CD4-positive, alpha-beta T cell (primary cell): ENCODE measurements at regions not wholly inside any gene's neighbourhood (a gene's known extent, or its start where the extent isn't known, plus 50 kb on each side); places are given as distances from the start of the nearest gene placed in this dataset.
"Not testable (repeated sequence)": the region's sequence is repeated elsewhere in the genome, so short reads cannot be mapped to it uniquely, and the experiment has no call there.

Experiments used
- ATAC-seq: fragments of 200-7000 bp; cut with Tn5 transposase; one replicate; pipeline ENCODE4 v1.10.0; 2022; ENCODE audit warnings: mild to moderate bottlenecking; ENCODE audit not compliant: poor library complexity
- CTCF ChIA-PET: fragments of 350-600 bp; sonication (Branson Sonifier 250); formaldehyde crosslinking; loops from one replicate; lab custom pipeline; 2021; ENCODE audit warnings: antibody characterized with exemption, inconsistent platforms; lab: Charles Lee
- POLR2A ChIA-PET: fragments of 350-600 bp; sonication (Branson Sonifier 250); formaldehyde crosslinking; loops from one replicate; lab custom pipeline; 2021; ENCODE audit warnings: antibody characterized with exemption, inconsistent platforms; lab: Charles Lee
- DNase-seq, 14 experiments: peaks; one replicate each; pipeline ENCODE4 v3.0.0-alpha.2; 2013 to 2020; ENCODE audit warnings: mixed read lengths in 2 of 14
- H3K27ac ChIP-seq, 2 donors: one replicate each; pipeline versions ENCODE4 v1.5.1 to v1.7.0; 2013; ENCODE audit warnings: low read length in 2 of 2, low read depth in 1 of 2, mild to moderate bottlenecking in 1 of 2
- H3K27me3 ChIP-seq, 2 experiments: 1 replicate in 1 of 2; 2 replicates in 1 of 2; pipeline versions ENCODE4 v1.6.1 to v1.7.0; 2013; ENCODE audit warnings: low read length in 2 of 2, control low read depth in 1 of 2, mild to moderate bottlenecking in 1 of 2, moderate library complexity in 1 of 2; ENCODE audit not compliant: insufficient read depth in 2 of 2, control insufficient read depth in 1 of 2
- H3K36me3 ChIP-seq: one replicate; pipeline ENCODE4 v1.6.1; 2013; ENCODE audit warnings: low read length, control low read depth; ENCODE audit not compliant: insufficient read depth
- H3K4me1 ChIP-seq: one replicate; pipeline ENCODE4 v1.6.1; 2013; ENCODE audit warnings: low read length, control low read depth; ENCODE audit not compliant: insufficient read depth
- H3K4me3 ChIP-seq: one replicate; pipeline ENCODE4 v1.5.1; 2013; ENCODE audit warnings: mild to moderate bottlenecking, low read length, moderate library complexity
- H3K9me3 ChIP-seq, 2 experiments: 1 replicate in 1 of 2; 2 replicates in 1 of 2; pipeline versions ENCODE4 v1.6.1 to v1.7.0; 2013; ENCODE audit warnings: low read length in 2 of 2, mild to moderate bottlenecking in 2 of 2, control low read depth in 1 of 2, moderate library complexity in 1 of 2; ENCODE audit not compliant: control insufficient read depth in 1 of 2, insufficient read depth in 1 of 2
- H3K27ac Mint-ChIP-seq: one replicate; pipeline ENCODE4 v1.8.0; 2020; ENCODE audit warnings: mixed read lengths
- H3K27me3 Mint-ChIP-seq: one replicate; pipeline ENCODE4 v1.8.0; 2021; ENCODE audit warnings: mixed read lengths
- H3K36me3 Mint-ChIP-seq: one replicate; pipeline ENCODE4 v1.8.0; 2021; ENCODE audit warnings: low read depth, mixed read lengths
- H3K4me1 Mint-ChIP-seq: one replicate; pipeline ENCODE4 v1.8.0; 2021; ENCODE audit warnings: low read depth, mixed read lengths
- H3K4me3 Mint-ChIP-seq: one replicate; pipeline ENCODE4 v1.8.0; 2020; ENCODE audit warnings: mild to moderate bottlenecking, mixed read lengths
- H3K9me3 Mint-ChIP-seq: one replicate; pipeline ENCODE4 v1.8.0; 2020; ENCODE audit warnings: mixed read lengths
- intact Hi-C, 2 experiments: fragments of 100-400 bp; cut with DNase I in 1 of 2; cut with micrococcal nuclease in 1 of 2; formaldehyde crosslinking; loops; one replicate each; pipeline versions ENCODE4 v1.15.1 to v1.9.0; 2023 to 2025; cut with DNase I, micrococcal nuclease

- H3K36me3 ChIP-seq, H3K27me3 Mint-ChIP-seq, H3K9me3 ChIP-seq, H3K4me1 ChIP-seq, H3K27me3 ChIP-seq, H3K9me3 Mint-ChIP-seq, H3K4me3 Mint-ChIP-seq, POLR2A ChIA-PET, H3K27ac ChIP-seq, H3K36me3 Mint-ChIP-seq, H3K4me3 ChIP-seq, intact Hi-C loops, CTCF ChIA-PET, DNase-seq, ATAC-seq, H3K27ac Mint-ChIP-seq, H3K4me1 Mint-ChIP-seq: not testable (repeated sequence)
Measured at GRCh38 chr15:20473465-20473864, 68.1 kb downstream of the GOLGA6L6 start.

- H3K4me1 Mint-ChIP-seq, H3K27ac ChIP-seq, H3K9me3 ChIP-seq, CTCF ChIA-PET, H3K27me3 Mint-ChIP-seq, ATAC-seq, H3K36me3 Mint-ChIP-seq, H3K4me3 ChIP-seq, H3K27me3 ChIP-seq, H3K9me3 Mint-ChIP-seq, DNase-seq, POLR2A ChIA-PET, H3K4me1 ChIP-seq, H3K36me3 ChIP-seq, H3K27ac Mint-ChIP-seq, intact Hi-C loops, H3K4me3 Mint-ChIP-seq: not testable (repeated sequence)
Measured at GRCh38 chr15:20472983-20473382, 68.6 kb downstream of the GOLGA6L6 start.

DNA sequence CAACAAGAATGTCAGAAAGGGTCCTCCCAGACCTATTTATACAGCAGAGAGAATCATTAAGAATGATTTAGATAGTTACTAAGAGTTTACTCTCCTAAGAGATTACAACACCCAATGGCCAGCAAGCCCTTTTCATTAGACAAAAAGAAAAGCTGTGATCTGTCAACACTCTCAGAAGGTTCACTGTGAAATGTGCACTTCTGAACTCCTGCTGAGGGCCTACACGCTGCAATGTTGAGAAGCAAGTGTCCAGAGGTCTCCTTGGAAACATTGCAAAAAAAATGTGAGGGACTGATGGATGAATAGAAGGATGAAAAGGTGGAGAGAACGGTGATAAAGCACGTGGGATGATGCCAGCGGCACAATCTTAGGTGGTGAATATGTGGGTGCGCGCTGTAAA is 70.8 kb downstream of the GOLGA6L6 start:
- H3K27ac ChIP-seq, H3K36me3 Mint-ChIP-seq, POLR2A ChIA-PET, ATAC-seq, H3K4me1 Mint-ChIP-seq, intact Hi-C loops, H3K27ac Mint-ChIP-seq, H3K4me1 ChIP-seq, H3K4me3 ChIP-seq, H3K4me3 Mint-ChIP-seq, DNase-seq, CTCF ChIA-PET, H3K27me3 Mint-ChIP-seq, H3K9me3 Mint-ChIP-seq, H3K36me3 ChIP-seq, H3K27me3 ChIP-seq, H3K9me3 ChIP-seq: not testable (repeated sequence)

GRCh38 chr15:20441138-20441537 is 100.5 kb downstream of the GOLGA6L6 start:
- H3K27ac ChIP-seq, H3K9me3 Mint-ChIP-seq, H3K4me3 Mint-ChIP-seq, H3K27me3 ChIP-seq, H3K9me3 ChIP-seq, H3K36me3 Mint-ChIP-seq, DNase-seq, H3K4me1 ChIP-seq, CTCF ChIA-PET, intact Hi-C loops, H3K4me1 Mint-ChIP-seq, H3K4me3 ChIP-seq, ATAC-seq, POLR2A ChIA-PET, H3K27me3 Mint-ChIP-seq, H3K27ac Mint-ChIP-seq, H3K36me3 ChIP-seq: not testable (repeated sequence)

DNA sequence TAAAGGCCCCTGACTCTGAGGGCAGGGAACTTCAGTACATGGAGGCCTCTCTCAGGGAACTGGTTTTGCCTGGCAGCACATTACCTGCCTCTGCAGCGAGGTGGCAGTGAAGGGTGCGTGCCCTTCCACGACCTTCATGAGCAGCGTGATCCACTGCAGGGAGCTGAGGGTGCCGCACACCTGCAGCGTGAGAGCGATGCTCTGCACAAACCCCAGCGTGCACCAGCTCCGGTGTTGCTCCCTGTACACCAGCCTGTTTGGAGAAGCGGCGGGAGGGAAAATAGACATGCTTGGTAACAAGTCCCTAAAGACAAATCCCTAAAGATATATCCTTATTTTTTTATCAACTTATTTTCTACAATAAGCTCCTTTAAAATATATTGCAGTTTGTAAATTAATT is 101.2 kb downstream of the GOLGA6L6 start:
- H3K27ac Mint-ChIP-seq, intact Hi-C loops, H3K27me3 ChIP-seq, DNase-seq, H3K36me3 Mint-ChIP-seq, H3K27ac ChIP-seq, ATAC-seq, H3K4me3 ChIP-seq, H3K9me3 ChIP-seq, H3K4me1 ChIP-seq, H3K27me3 Mint-ChIP-seq, POLR2A ChIA-PET, H3K36me3 ChIP-seq, H3K9me3 Mint-ChIP-seq, H3K4me1 Mint-ChIP-seq, H3K4me3 Mint-ChIP-seq, CTCF ChIA-PET: not testable (repeated sequence)

GRCh38 chr15:20439111-20439510 is 102.5 kb downstream of the GOLGA6L6 start:
- H3K36me3 Mint-ChIP-seq, H3K27ac ChIP-seq, H3K4me1 ChIP-seq, H3K27me3 Mint-ChIP-seq, POLR2A ChIA-PET, CTCF ChIA-PET, intact Hi-C loops, ATAC-seq, H3K27ac Mint-ChIP-seq, H3K4me3 ChIP-seq, H3K36me3 ChIP-seq, H3K9me3 Mint-ChIP-seq, DNase-seq, H3K4me1 Mint-ChIP-seq, H3K27me3 ChIP-seq, H3K4me3 Mint-ChIP-seq, H3K9me3 ChIP-seq: not testable (repeated sequence)

- ATAC-seq, POLR2A ChIA-PET, H3K27ac Mint-ChIP-seq, H3K36me3 Mint-ChIP-seq, H3K4me1 ChIP-seq, DNase-seq, H3K27ac ChIP-seq, CTCF ChIA-PET, H3K4me3 ChIP-seq, H3K27me3 ChIP-seq, H3K4me1 Mint-ChIP-seq, H3K9me3 Mint-ChIP-seq, H3K9me3 ChIP-seq, intact Hi-C loops, H3K4me3 Mint-ChIP-seq, H3K36me3 ChIP-seq, H3K27me3 Mint-ChIP-seq: not testable (repeated sequence)
Measured at GRCh38 chr15:20438255-20438654, 103.3 kb downstream of the GOLGA6L6 start.
